HepG2 (cell line): ENCODE measurements at regions not wholly inside any gene's neighbourhood (a gene's known extent, or its start where the extent isn't known, plus 50 kb on each side); places are given as distances from the start of the nearest gene placed in this dataset.

Source experiments
- ASH2L ChIP-seq: fragments of 300-600, 200-600 bp; sonication (generic); IDR thresholded peaks from 2 replicates; pipeline ENCODE4 v1.7.0; 2017; ENCODE audit warnings: low read depth, mild to moderate bottlenecking, moderate library complexity, mixed read lengths, low read length; ENCODE audit not compliant: insufficient read length
- DNMT1 ChIP-seq: sonication (generic); formaldehyde crosslinking; IDR thresholded peaks from 2 replicates; pipeline ENCODE4 v1.5.1; 2020; ENCODE audit warnings: mild to moderate bottlenecking, missing genetic modification reagents
- DNMT3B ChIP-seq: conservative IDR thresholded peaks from 2 replicates; pipeline ENCODE4 v1.6.1; 2016; ENCODE audit warnings: missing biosample characterization, control low read depth
- FOSL1 ChIP-seq: sonication (generic); formaldehyde crosslinking; IDR thresholded peaks from 2 replicates; pipeline ENCODE4 v1.9.0; 2021; ENCODE audit warnings: missing genetic modification reagents, borderline replicate concordance
- GATAD1 ChIP-seq: IDR thresholded peaks from 2 replicates; pipeline ENCODE4 v1.6.1; 2016; ENCODE audit warnings: missing genetic modification reagents, missing compliant biosample characterization
- GTF3A ChIP-seq: sonication (generic); formaldehyde crosslinking; conservative IDR thresholded peaks from 2 replicates; pipeline ENCODE4 v1.4.0; 2020; ENCODE audit warnings: mild to moderate bottlenecking, missing genetic modification reagents
- IRF9 ChIP-seq: sonication (generic); formaldehyde crosslinking; IDR thresholded peaks from 2 replicates; pipeline ENCODE4 v1.8.0; 2022; ENCODE audit warnings: missing genetic modification reagents, mild to moderate bottlenecking, borderline replicate concordance
- MEF2D ChIP-seq: sonication (generic); formaldehyde crosslinking; IDR thresholded peaks from 2 replicates; pipeline ENCODE4 v1.5.1; 2020; ENCODE audit warnings: mild to moderate bottlenecking, missing genetic modification reagents
- NFKB2 ChIP-seq: sonication (generic); formaldehyde crosslinking; IDR thresholded peaks from 2 replicates; pipeline ENCODE4 v1.4.0; 2020; ENCODE audit warnings: missing genetic modification reagents, borderline replicate concordance
- NR1H2 ChIP-seq: sonication (generic); formaldehyde crosslinking; IDR thresholded peaks from 2 replicates; pipeline ENCODE4 v1.8.1; 2022; ENCODE audit warnings: low read depth, missing genetic modification reagents, borderline replicate concordance
- NR3C1 ChIP-seq: sonication (generic); formaldehyde crosslinking; IDR thresholded peaks from 2 replicates; pipeline ENCODE4 v1.4.0; 2020; ENCODE audit warnings: missing genetic modification reagents
- RXRB ChIP-seq: IDR thresholded peaks from 2 replicates; pipeline ENCODE4 v1.6.1; 2016; ENCODE audit warnings: borderline replicate concordance, missing genetic modification reagents, missing compliant biosample characterization
- SIX1 ChIP-seq: sonication (generic); formaldehyde crosslinking; IDR thresholded peaks from 2 replicates; pipeline ENCODE4 v1.4.0; 2020; ENCODE audit warnings: missing genetic modification reagents, borderline replicate concordance
- TBP ChIP-seq: sonication (generic); formaldehyde crosslinking; IDR thresholded peaks from 2 replicates; pipeline ENCODE4 v1.5.0; 2020; ENCODE audit warnings: missing genetic modification reagents
- TFDP1 ChIP-seq: IDR thresholded peaks from 2 replicates; pipeline ENCODE4 v1.6.1; 2016; ENCODE audit warnings: missing compliant biosample characterization, missing genetic modification reagents, borderline replicate concordance
- ZBTB20 ChIP-seq: sonication (generic); formaldehyde crosslinking; IDR thresholded peaks from 2 replicates; pipeline ENCODE4 v1.8.1; 2023; ENCODE audit warnings: missing genetic modification reagents, low read depth, mild to moderate bottlenecking, borderline replicate concordance
- ZBTB38 ChIP-seq: sonication (generic); formaldehyde crosslinking; IDR thresholded peaks from 2 replicates; pipeline ENCODE4 v1.5.1; 2020; ENCODE audit warnings: mild to moderate bottlenecking, missing genetic modification reagents
- ZFX ChIP-seq: sonication (generic); formaldehyde crosslinking; IDR thresholded peaks from 2 replicates; pipeline ENCODE4 v1.4.0; 2020; ENCODE audit warnings: mild to moderate bottlenecking, low read depth, missing genetic modification reagents, moderate library complexity
- ZFY ChIP-seq: sonication (generic); formaldehyde crosslinking; IDR thresholded peaks from 2 replicates; pipeline ENCODE4 v1.4.0; 2020; ENCODE audit warnings: missing genetic modification reagents
- ZFYVE20 ChIP-seq: sonication (generic); formaldehyde crosslinking; IDR thresholded peaks from 2 replicates; pipeline ENCODE4 v1.8.0; 2023; ENCODE audit warnings: low read depth, mild to moderate bottlenecking, moderate library complexity, missing genetic modification reagents, borderline replicate concordance
- ZNF180 ChIP-seq: sonication (generic); formaldehyde crosslinking; IDR thresholded peaks from 2 replicates; pipeline ENCODE4 v1.4.0; 2020; ENCODE audit warnings: low read depth, missing genetic modification reagents, borderline replicate concordance
- ZNF510 ChIP-seq: sonication (generic); formaldehyde crosslinking; IDR thresholded peaks from 2 replicates; pipeline ENCODE4 v1.4.0; 2020; ENCODE audit warnings: low read depth, mild to moderate bottlenecking, missing genetic modification reagents
- ZNF549 ChIP-seq: sonication (generic); formaldehyde crosslinking; IDR thresholded peaks from 2 replicates; pipeline ENCODE4 v1.5.0; 2020; ENCODE audit warnings: missing genetic modification reagents
- ZNF550 ChIP-seq: sonication (generic); formaldehyde crosslinking; IDR thresholded peaks from 2 replicates; pipeline ENCODE4 v1.4.0; 2020; ENCODE audit warnings: mild to moderate bottlenecking, missing genetic modification reagents, borderline replicate concordance
- ZNF552 ChIP-seq: sonication (generic); formaldehyde crosslinking; IDR thresholded peaks from 2 replicates; pipeline ENCODE4 v1.9.0; 2022; ENCODE audit warnings: missing genetic modification reagents, mild to moderate bottlenecking, borderline replicate concordance
- ZNF816 ChIP-seq: sonication (generic); formaldehyde crosslinking; IDR thresholded peaks from 2 replicates; pipeline ENCODE4 v1.8.0; 2022; ENCODE audit warnings: missing genetic modification reagents, mild to moderate bottlenecking, borderline replicate concordance
- TF ChIP-seq, protein P1 (sequence below): sonication (generic); formaldehyde crosslinking; IDR thresholded peaks from 2 replicates; pipeline ENCODE4 v1.4.0; 2020; ENCODE audit warnings: missing genetic modification reagents

DNA sequence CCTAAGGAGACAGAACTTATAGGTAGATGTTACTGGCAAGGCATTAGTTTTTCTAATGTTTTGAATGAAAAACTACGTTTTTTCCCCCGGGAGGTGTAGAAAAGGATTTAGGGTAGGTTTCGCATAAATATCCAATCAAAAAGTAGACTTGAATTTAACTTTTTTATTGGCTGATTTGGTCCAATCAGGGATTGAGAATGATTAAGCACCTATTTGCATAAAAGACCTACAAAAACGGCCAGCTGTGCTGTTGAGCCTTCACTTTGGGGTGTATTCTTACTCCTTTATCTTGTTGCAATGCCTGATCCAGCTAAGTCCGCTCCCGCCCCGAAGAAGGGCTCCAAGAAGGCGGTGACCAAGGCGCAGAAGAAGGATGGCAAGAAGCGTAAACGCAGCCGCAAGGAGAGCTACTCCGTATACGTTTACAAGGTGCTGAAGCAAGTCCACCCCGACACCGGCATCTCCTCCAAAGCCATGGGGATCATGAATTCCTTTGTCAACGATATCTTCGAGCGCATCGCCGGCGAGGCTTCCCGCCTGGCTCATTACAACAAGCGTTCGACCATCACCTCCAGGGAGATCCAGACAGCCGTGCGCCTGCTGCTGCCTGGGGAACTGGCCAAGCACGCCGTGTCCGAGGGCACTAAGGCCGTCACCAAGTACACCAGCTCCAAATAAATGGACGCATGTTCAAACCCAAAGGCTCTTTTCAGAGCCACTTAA is 113.5 kb upstream of the BTN3A2 start (continued):
- TF ChIP-seq, protein P1, sequence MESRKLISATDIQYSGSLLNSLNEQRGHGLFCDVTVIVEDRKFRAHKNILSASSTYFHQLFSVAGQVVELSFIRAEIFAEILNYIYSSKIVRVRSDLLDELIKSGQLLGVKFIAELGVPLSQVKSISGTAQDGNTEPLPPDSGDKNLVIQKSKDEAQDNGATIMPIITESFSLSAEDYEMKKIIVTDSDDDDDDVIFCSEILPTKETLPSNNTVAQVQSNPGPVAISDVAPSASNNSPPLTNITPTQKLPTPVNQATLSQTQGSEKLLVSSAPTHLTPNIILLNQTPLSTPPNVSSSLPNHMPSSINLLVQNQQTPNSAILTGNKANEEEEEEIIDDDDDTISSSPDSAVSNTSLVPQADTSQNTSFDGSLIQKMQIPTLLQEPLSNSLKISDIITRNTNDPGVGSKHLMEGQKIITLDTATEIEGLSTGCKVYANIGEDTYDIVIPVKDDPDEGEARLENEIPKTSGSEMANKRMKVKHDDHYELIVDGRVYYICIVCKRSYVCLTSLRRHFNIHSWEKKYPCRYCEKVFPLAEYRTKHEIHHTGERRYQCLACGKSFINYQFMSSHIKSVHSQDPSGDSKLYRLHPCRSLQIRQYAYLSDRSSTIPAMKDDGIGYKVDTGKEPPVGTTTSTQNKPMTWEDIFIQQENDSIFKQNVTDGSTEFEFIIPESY, result no peak
- no peak for TF ChIP-seq DNMT1 (CRISPR knock-in tag)
- 0 out of 2 replicates have a peak, but pooled peaks have one; percentile 60 for TF ChIP-seq IRF9 (CRISPR knock-in tag)
- TF ChIP-seq NR1H2 (CRISPR knock-in tag), result no peak
- no peak for TF ChIP-seq ZFY (CRISPR knock-in tag)
- TF ChIP-seq ZNF550 (CRISPR knock-in tag), result no peak
- no peak for TF ChIP-seq ZNF816 (CRISPR knock-in tag)
- no peak for TF ChIP-seq ZNF552 (CRISPR knock-in tag)
- TF ChIP-seq ZBTB20, result no peak
- no peak for TF ChIP-seq NR3C1 (CRISPR knock-in tag)
- TF ChIP-seq DNMT3B (CRISPR knock-in tag), result 0 out of 2 replicates have a peak, but pooled peaks have one; percentile 39
- no peak for TF ChIP-seq ASH2L
- TF ChIP-seq FOSL1, result no peak
- TF ChIP-seq GATAD1 (CRISPR knock-in tag), result no peak
- no peak for TF ChIP-seq MEF2D (CRISPR knock-in tag)
- TF ChIP-seq ZFYVE20 (CRISPR knock-in tag), result no peak
- no peak for TF ChIP-seq ZNF510 (CRISPR knock-in tag)
- no peak for TF ChIP-seq GTF3A (CRISPR knock-in tag)
- TF ChIP-seq ZNF180, result no peak
- no peak for TF ChIP-seq TBP (CRISPR knock-in tag)
- 0 out of 2 replicates have a peak, but pooled peaks have one; percentile 13 for TF ChIP-seq ZFX
- no peak for TF ChIP-seq RXRB
- TF ChIP-seq ZNF549 (CRISPR knock-in tag), result 0 out of 2 replicates have a peak, but pooled peaks have one; percentile 21
- TF ChIP-seq ZBTB38, result peak; percentile 42; the same call in 1 of the 2 replicates
- TF ChIP-seq SIX1 (CRISPR knock-in tag), result no peak
- peak; percentile 60; the same call in 1 of the 2 replicates for TF ChIP-seq NFKB2 (CRISPR knock-in tag)
- 0 out of 2 replicates have a peak, but pooled peaks have one; percentile 17 for TF ChIP-seq TFDP1 (CRISPR knock-in tag)
